HG03378 (cell line): ENCODE measurements at regions not wholly inside any gene's neighbourhood (a gene's known extent, or its start where the extent isn't known, plus 50 kb on each side); places are given as distances from the start of the nearest gene placed in this dataset.
A peak's percentile ranks its signal among the peaks of the same experiment; 100 is the strongest.

Source experiments
- ATAC-seq: cut with Tn5 transposase; IDR thresholded peaks from one replicate; pipeline ENCODE4 v1.9.1; 2021; ENCODE audit warnings: mild to moderate bottlenecking, moderate library complexity; ENCODE audit not compliant: unreplicated experiment

DNA sequence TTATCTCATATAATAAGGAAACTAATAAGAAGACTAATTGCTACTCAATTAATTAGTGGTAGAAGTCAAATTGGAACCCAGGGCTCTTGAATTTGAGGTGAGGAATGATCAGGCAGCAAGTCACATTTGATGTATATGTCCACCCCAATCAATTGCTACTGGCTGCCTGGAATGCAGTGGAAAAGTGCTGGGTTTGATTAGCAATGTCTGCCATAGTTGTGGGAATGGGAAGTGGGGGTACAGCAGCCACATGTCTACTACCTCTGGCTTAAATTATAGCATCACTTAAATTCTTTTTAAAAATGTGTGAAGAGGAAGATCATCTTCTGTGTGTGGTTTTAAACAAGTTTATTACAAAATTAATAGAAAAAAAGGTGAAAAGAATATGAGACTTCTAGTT, 50.8 kb upstream of the NAV2 start:
- no peak for ATAC-seq

DNA sequence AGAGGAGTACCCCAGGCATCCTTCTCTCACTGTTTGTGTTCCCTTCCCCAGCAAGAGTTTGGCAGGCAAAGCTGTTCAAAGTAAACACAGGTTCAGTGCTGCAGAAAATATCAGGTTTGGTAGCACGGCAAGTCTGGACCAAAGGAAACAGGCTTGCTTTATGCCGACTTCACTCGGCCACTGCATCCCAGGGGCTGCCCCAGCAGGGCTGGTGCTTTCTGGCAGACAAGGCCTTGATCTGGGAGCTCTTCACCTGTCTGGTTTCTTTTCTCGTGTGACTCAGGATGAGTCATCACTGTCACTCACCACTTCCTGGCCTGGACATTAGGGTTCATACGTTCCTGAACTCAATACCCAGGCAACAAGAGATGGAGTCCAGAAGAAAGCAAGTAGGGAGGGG, 52.6 kb upstream of the NAV2 start:
- ATAC-seq, result peak; percentile 100

DNA sequence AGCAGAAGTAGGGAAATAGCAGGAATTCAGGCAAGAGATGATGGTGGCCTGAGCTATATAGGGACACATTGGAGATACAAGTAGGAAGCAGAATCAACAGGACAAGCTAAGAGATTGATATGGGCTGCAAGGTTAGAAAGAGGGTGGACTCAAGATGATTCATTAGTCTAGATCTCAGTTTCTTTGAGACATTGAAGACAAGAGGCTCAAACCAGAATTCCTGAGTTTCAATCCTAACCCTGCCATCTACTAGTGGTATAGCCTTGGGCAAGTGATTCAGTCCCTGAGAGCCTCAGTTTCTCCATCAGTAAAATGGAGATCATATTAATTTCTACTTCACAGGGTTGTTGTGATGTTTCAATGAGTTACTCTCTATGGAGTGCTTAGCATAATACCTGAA, 53.1 kb upstream of the NAV2 start:
- ATAC-seq, result no peak

DNA sequence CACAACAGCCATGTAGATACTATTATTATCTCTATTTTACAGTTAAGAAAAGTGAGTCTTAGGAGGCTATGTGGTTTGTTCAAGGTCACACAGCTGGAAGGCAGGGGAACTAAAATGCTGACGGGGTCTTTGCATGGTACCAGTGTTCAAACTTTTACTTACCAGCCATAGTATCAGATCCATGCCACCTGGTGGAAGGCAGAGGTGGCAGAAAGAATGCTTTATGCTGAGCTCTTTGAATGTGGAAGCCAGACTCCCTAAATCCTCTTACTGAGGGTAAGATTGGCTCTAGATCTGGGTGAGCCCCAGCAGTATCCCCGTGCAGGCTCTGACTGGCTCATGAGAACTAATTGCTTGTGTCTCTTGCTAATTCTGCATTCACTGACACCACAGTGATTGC, 54.3 kb upstream of the NAV2 start:
- ATAC-seq, result no peak

DNA sequence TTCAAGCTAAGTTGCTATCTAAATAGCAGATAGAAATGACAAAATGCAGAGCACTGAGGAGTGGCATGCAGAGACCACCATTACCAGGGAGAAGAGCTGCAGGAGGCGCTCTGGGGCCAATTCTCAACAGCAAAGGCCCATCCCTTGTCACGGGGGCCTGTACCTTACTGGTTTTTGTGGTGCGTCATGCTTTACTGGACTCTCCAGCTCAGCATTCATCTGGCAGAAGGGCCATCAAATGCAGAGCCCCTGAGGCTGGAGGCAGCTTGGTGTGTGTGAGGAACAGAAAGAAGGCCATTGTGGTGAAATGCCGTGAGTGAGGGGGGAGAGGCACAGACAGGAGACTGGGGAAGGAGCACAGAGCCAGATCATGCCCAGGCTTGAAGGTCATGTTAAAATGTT, 56.5 kb upstream of the NAV2 start:
- no peak for ATAC-seq

DNA sequence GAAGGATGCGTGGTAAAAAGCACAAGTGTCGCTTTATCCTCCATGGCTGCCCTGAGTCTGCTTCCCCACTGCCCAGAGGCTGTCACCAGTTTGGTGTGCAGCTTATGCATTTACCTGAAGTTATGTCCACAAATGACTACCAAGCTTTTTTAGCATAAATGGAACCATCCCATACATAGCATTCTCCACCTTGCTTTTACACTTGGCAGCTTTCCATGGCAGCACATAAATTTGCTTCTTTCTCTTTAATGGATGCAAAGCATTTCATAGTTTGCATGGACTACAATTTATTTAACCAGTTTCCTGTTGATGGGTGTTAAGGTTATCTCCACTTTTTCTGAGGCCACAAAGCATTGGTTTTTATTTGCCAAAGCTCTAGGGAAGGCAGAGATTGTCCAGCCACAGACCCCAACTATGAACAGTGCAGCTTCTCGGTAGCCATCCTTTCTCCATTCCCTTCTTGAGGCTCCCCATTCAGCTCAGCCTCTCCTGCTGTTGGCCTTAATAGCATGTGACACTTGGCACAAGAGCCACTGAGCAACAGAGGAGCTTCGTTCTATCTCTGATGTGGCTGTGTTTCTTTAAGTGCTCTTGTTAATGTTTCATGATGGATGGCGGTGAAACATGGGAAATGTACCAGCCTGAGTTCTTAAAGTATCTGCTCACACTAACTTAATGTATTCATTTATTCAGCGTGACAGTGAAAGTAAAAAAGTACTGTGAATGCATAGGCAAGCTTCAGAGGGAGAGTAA, 59.8 kb upstream of the NAV2 start:
- no peak for ATAC-seq

DNA sequence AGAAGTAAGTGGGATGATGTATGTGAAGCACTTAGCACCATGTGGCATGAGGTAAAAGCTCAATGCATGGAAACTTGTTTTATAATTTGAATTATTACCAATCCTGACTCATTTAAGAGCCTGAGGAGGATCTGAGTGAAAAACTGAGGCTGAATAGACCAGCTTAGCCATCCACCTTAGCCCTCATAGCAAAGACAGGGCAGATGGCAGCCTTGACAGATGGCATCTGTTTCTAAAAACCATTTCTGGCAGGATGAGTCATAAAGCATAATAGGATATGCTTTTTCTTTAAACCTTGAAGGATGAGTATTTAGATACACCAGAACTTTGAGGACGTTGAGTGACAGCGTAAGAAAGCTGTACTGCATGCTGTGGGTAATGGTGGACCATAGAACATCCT, 61.0 kb upstream of the NAV2 start:
- ATAC-seq, result no peak

DNA sequence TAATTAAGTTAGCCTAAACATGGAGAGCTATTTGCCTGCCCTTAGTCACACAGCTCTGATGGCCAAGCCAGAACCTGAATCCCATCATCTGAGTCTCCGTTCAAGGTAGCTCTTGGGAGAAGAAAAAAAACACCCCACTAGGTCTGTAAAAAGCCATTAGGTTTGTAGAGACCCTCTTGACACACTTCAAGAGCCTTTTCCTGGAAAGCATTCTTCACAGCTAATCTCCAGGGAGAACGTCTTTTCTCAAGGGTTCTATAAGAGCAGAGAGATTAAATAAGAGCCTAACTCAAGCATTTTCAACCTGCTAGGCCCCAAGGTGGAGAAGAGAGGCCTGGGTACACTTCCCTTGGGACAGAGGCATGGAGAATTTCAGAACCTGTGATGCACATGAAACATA, 61.6 kb upstream of the NAV2 start:
- no peak for ATAC-seq

DNA sequence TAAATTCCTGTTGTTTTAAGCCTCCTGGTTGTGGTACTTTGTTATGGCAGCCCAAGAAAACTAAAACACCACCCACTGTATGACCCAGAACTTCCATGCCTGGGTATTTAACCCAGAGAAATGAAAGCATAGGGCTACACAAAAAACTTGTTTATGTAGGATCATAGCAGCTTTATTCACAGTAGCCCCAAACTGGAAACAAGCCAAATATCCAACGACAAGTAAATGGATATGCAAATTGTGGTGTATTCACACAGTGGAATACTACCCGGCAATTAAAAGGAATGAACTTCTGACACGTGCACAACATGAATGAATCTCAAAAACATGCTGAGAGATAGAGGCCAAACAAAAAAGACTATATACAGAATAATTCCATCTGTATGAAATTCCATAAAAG, 62.2 kb upstream of the NAV2 start:
- no peak for ATAC-seq

DNA sequence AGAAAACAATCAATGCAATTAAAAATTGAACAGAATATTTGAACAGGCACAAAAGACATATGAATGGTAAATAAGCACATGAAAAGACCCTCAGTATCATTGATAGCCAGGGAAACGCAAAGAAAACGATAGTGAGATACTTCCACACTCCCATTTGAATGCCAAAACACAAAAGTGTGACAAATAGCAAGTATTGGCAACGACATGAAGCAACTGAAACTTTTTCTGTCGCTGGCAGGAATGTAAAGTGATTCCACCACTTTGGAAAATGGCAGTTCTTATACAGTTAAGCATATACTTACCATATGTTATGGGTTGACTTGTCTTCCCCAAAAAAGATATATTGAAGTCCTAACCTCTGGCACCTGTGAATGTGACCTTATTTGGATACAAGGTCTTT, 62.9 kb upstream of the NAV2 start:
- no peak for ATAC-seq

DNA sequence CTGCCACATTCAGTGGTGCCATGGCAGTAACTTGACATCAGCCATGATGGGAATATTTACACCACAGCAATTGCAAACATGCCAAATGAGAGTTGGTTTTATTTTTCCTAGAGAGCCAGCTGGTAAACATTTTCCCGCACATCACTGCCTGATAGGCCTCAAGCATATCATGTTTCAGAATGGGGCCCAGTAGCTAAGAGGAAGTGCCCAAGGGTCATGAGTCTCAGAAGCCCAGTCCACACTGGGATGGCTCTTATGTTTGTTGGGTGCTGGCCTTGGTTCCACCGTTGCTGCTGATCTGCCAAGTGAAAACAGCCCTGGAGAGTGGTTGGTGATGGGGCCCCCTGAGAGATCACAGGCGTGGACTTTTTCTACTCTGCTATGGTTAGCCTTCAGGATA, 64.3 kb upstream of the NAV2 start:
- no peak for ATAC-seq

DNA sequence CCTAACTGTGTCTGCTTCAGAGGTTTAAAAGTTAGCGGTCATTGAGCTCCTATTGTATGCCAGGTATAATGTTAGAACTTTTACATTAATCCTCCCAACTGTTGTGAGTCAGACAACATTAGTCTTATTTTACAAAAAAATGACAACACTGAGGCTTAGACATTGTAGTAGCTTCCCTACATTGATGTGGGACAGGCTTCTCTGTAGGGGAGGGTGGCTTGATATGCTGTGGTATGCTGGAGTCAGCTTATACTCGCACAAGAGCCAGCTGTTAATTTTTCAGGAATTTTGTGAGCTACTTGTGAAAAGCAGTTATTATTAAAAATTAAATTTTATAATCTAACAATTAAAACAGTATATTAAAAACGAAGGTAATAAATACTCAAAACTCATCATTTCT, 64.8 kb upstream of the NAV2 start:
- no peak for ATAC-seq

DNA sequence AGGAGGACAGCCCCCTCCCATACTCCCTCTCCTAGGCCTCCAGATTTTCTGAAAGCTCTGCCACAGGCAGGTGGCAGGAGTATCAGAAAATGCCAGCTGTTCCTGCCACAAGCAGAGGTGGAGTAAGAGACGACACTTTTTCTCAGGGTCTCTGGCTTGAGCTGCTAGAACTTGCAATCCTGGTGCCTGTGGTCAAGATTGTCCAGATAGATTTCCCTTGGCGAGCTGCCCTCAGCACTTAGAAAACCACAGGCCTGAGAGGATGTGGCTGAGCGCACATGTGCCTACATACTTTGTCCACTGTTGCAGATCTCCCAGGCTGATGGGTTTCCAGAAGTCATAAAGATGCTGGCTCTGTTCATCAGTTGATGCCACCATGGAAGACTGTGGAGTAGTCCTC, 65.7 kb upstream of the NAV2 start:
- no peak for ATAC-seq

DNA sequence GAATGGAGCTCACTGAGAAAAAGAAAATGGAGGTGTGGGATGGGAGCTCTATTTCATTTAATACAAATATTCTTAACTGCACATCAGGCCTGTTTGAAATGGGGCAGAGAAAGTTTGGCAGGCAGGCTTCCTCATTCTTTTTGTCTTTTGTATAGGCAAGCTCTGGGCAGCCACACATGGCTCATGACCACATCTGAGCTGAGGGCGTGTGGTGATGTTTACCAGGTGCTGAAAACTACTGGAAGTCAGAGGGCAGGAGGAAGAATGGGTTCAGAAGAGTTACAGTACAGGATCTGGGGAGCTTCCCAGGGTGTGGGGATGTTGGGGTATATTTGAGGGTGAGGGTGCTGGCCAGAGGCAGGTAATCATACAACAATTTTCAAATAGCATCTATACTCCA, 66.3 kb upstream of the NAV2 start:
- ATAC-seq, result no peak

DNA sequence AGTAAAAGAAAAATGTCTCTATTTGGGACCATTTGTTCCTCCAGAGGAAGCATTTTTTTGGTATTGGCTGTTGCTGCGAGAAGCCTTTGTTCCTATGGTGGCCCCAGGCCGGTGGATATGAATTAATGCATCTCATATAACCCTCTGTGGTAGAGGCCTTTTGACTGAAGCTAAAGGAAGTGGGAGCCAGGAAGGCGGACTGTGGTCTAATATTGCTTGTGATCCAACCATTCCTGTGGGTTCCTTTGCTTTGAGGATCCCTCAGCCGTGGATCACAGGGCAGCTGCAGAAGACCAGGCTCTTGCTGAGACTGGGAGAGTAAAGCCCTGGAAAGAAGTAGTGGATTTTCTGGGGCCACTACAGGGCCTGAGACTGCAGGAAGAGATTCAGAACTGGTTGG, 68.3 kb upstream of the NAV2 start:
- ATAC-seq, result no peak

DNA sequence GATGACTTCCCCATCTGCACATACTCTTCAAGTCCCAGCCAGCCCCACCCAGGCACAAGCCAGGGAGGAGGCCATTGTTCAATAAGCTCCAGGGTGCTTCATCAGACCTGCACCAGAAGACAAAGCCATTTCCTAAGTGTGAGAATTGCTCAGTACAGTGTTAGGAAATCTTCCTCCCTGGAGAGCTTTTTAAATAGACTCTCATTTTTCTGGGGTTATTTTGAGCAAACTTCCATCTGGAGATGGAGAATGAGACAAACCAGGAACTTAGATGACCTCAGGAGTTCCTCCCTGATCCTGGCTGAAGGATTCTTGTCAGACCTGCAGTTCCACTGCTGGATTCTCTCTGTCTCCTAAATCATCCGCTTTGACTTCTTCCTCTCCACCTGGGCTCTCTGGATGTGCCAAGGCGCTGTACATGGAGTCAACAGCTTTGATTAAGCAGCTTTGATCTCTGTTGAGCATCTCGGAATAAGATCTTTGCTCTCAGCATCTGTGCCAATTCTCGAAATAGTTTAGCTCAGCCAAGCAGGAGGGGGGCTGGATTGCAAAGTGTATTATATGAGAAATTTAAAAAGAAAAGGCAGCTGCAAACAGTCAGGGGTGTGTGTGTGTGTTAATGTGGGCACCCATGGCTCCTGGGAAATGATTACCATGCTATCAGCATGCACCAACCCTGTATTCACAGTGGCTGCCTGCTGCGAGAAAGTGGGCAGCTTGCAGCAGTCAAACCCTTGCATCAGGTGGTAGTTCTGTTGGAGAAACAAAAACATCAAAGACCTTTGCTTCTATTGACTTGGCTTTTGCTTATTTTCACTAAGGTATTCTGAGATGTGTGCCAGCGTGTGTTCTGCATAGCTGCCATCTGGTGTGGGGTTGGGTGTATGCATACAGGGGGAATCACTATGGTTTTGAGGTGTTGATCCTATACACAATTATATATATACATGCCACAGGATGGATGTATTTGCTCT, 70.2 kb upstream of the NAV2 start:
- no peak for ATAC-seq

DNA sequence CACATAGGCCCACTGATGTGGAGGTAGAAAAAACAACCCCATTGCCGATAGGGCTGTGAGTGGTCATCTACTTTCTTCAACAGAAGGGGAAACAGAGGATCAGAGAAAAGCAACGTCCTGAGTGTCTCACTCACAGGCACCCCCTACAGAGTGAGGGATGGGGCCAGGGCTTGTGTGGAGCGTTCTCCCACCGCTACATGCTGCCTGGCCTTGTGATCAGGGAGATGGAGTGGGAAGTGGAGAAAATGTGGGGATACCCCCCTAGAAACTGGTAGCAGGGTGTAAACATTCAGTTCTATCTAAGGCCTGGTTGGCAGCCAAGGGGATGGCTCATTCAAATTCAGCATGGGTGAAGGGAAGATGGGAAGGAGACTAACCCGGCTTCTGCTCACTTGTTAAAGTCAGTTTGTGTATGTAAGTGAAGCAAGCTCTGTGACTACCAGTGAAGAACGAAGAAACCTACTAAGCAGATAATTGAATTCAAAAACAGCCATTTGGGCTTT, 73.0 kb upstream of the NAV2 start:
- no peak for ATAC-seq

DNA sequence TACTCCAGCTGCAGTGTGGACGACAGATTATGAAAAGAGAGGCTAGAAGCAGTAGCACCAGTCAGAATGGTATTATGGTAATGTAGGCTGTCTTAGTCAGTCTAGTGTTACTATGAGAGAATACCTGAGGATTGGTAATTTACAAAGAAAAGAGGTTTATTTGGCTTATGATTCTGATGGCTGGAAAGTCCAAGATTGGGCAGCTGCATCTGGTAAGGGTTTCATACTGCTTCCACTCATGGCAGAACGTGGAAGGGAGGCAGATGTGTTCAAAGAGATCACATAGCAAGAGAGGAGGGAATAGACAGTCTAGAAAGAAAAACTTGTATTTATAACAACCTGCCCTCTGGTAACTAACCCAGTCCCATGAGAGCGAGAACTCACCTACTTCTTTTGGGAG, 77.3 kb upstream of the NAV2 start:
- no peak for ATAC-seq

DNA sequence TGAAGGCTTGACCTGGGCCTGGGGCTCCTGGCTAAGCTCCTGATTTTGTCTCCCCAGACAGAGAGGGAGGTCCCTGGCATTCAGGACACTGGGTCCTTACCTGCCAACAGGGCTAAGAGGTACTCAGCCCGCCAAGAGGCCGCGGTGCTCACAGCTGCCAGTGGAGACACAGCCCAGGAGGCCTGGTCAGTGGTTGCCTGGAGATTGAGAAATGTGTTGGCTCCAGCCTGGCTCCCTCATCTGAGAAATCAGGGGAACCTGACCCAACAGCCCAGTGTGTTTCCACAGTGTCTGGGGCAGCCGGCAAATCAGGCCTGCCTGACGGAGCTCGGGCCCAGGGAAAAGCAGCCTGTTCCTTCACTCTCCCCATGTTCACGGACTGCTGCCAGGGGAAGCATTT, 79.4 kb upstream of the NAV2 start:
- ATAC-seq, result no peak

DNA sequence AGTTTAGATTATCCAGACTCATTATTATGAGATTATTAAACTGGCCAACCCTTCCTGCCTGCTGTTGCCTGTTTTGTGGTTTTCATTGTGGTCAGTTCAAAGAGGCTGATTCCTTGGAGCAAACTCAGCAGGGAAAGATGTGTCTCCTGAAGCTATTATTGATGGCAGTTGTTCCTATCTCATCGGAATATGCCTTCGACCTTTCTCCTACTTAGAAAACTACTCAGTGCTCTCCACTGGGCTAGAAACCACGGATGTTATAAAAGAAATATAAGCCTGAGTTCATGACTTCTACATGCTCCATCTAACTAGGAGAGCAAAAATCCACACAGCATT, 80.2 kb upstream of the NAV2 start:
- no peak for ATAC-seq

DNA sequence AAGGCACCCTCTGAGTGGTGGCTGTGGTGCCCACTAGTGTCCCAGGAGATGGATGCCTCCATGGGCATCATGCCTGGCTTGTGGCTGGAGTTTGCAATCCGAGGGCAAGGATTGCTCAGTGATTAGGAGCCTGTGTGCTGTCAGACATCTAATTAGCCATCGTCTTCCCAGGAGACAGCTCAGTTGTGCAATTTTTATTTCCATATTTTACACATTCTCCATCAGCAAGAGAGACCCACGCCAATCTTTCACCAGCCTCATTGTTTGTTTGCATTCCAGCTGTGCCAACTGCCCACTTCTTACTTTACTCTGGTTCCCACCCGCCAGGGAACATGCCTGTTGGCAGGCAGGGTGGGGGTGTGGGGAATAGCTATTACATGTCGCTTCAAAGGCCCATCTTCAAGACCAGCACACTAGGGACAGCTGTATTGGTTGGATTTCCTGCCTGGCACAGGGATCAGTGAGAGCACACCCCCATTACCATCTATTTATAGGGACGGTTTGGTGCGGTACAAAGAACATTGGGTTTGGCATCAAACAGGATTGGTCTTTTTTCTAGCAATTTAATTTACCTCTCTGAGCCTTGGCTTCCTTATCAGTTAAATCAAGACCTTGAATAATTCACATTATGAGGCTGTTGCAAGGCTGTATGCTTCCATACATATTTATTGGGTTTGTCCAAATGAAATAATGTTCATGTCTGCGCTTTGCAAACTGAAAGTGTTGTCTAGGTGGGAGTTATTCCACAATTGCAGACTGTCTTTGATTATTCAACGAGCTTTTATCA, 80.7 kb upstream of the NAV2 start:
- no peak for ATAC-seq
